Keratinocyte (primary cell): ENCODE measurements at regions not wholly inside any gene's neighbourhood (a gene's known extent, or its start where the extent isn't known, plus 50 kb on each side); places are given as distances from the start of the nearest gene placed in this dataset.

ENCODE experiments used
- DNase-seq: peaks from one replicate; pipeline ENCODE4 v3.0.0-alpha.2; 2011; ENCODE audit warnings: low read depth, missing footprints, low spot score
- FAIRE-seq: peaks from 2 replicates; lab custom pipeline; 2011; peaks lifted over from hg19 to GRCh38; lab: Jason Lieb, UNC
- H2AFZ ChIP-seq: 2 replicates; pipeline ENCODE4 v1.6.0; 2012; ENCODE audit warnings: low read length, control low read depth, inconsistent platforms; ENCODE audit not compliant: control insufficient read depth
- H3K27ac ChIP-seq: 2 replicates; pipeline ENCODE4 v1.5.1; 2011; ENCODE audit warnings: low read length; ENCODE audit not compliant: control insufficient read depth, insufficient read depth
- H3K27me3 ChIP-seq: 3 replicates; pipeline ENCODE4 v1.6.0; 2011; ENCODE audit warnings: low read length; ENCODE audit not compliant: control insufficient read depth, insufficient read depth; ENCODE audit errors: extremely low read depth
- H3K36me3 ChIP-seq, 2 experiments: 2 replicates in 1 of 2; 3 replicates in 1 of 2; pipeline ENCODE4 v1.5.1; 2011; ENCODE audit warnings: low read length in 2 of 2, mild to moderate bottlenecking in 1 of 2; ENCODE audit not compliant: control insufficient read depth in 2 of 2, insufficient read depth in 2 of 2; ENCODE audit errors: extremely low read depth in 1 of 2
- H3K4me1 ChIP-seq: 3 replicates; pipeline ENCODE4 v1.5.1; 2011; ENCODE audit warnings: low read length; ENCODE audit not compliant: control insufficient read depth, insufficient read depth; ENCODE audit errors: extremely low read depth
- H3K4me2 ChIP-seq: 3 replicates; pipeline ENCODE4 v1.6.0; 2011; ENCODE audit warnings: low read depth, low read length; ENCODE audit not compliant: control insufficient read depth, insufficient read depth; ENCODE audit errors: extremely low read depth
- H3K4me3 ChIP-seq, 3 experiments: fragments of 200-600 bp in 1 of 3; sonication (generic) in 1 of 3; 2 replicates in 2 of 3; 3 replicates in 1 of 3; pipeline ENCODE4 v1.5.1; 2011 to 2016; ENCODE audit warnings: low read length in 3 of 3, mild to moderate bottlenecking in 3 of 3, control low read depth in 2 of 3, inconsistent platforms in 1 of 3, low read depth in 1 of 3, mixed read lengths in 1 of 3, mixed run types in 1 of 3, moderate library complexity in 1 of 3; ENCODE audit not compliant: control insufficient read depth in 2 of 3, insufficient read depth in 2 of 3; ENCODE audit errors: extremely low read depth in 1 of 3
- H3K79me2 ChIP-seq: 2 replicates; pipeline ENCODE4 v1.6.0; 2012; ENCODE audit warnings: low read length; ENCODE audit not compliant: control insufficient read depth, insufficient read depth
- H3K9ac ChIP-seq: 3 replicates; pipeline ENCODE4 v1.6.0; 2011; ENCODE audit warnings: low read length; ENCODE audit not compliant: control insufficient read depth, insufficient read depth; ENCODE audit errors: extremely low read depth
- H3K9me1 ChIP-seq: 3 replicates; pipeline ENCODE4 v1.6.0; 2011; ENCODE audit warnings: low read length; ENCODE audit not compliant: control insufficient read depth, insufficient read depth; ENCODE audit errors: extremely low read depth
- H3K9me3 ChIP-seq: 2 replicates; pipeline ENCODE4 v1.5.1; 2012; ENCODE audit warnings: low read depth, low read length; ENCODE audit not compliant: control insufficient read depth
- H4K20me1 ChIP-seq: 3 replicates; pipeline ENCODE4 v1.6.0; 2011; ENCODE audit warnings: low read length; ENCODE audit not compliant: control insufficient read depth, insufficient read depth; ENCODE audit errors: extremely low read depth
- CTCF ChIP-seq, 3 experiments: IDR thresholded peaks in 1 of 3; conservative IDR thresholded peaks in 1 of 3; optimal IDR thresholded peaks in 1 of 3; 2 replicates in 2 of 3; 3 replicates in 1 of 3; pipeline versions ENCODE3 to v1.5.1; 2011; ENCODE audit warnings: low read length in 3 of 3, mild to moderate bottlenecking in 3 of 3, moderate library complexity in 2 of 3, control low read depth in 1 of 3, inconsistent platforms in 1 of 3; ENCODE audit not compliant: insufficient read depth in 2 of 3; ENCODE audit errors: extremely low read depth in 1 of 3
- EZH2 ChIP-seq: IDR thresholded peaks from one replicate; pipeline ENCODE4 v1.6.1; 2012; ENCODE audit warnings: inconsistent platforms, mild to moderate bottlenecking, low read length, moderate library complexity
- dilution Hi-C: fragments of 300-500 bp; cut with MboI; formaldehyde crosslinking; loops from one replicate; pipeline ENCODE4 v1.7.0; 2020; ENCODE audit warnings: low sequenced_read_pairs; ENCODE audit not compliant: extremely low pct_ligation_motif_present

DNA sequence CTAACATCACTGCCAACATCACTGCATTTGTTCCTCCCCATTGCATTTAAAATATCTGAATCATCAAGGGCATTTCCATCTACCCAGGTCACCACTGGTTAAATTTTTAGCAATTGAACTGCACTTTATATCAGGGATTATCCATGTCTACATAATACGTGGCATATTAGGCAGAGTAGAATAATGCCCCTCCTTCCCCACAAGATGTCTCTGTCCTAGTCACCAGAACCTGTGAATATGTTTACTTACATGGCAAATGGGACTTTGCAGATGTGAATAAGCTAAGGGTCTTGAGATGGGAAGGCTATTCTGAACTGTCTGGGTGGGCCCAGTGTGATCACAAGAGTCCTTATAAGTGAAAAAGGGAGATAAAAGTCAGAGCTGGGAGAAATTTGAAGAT lies 181.7 kb upstream of the ARID2 start:
- H3K27me3 ChIP-seq = peaks cover 6% of the 10 kb centered on the region
- no peaks in the 10 kb centered on the region for H3K36me3 ChIP-seq
- H3K4me2 ChIP-seq = no peak overlapping the region
- no peaks in the 10 kb centered on the region for H4K20me1 ChIP-seq
- no peak overlapping the region for H3K4me3 ChIP-seq
- no peak for DNase-seq
- H3K9ac ChIP-seq = no peak overlapping the region
- H3K27ac ChIP-seq = no peak overlapping the region
- TF ChIP-seq CTCF (optimal IDR thresholded peaks at IDR 0.05 in 1 of 3, IDR thresholded peaks at IDR 0.05 in 1 of 3, conservative IDR thresholded peaks at IDR 0.05 in 1 of 3; ENCODE audit: extremely low read depth in 1 of 3, insufficient read depth in 2 of 3, low read length in 3 of 3) (no peak), EZH2 (no peak)
- H2AFZ ChIP-seq = no peak overlapping the region
- dilution Hi-C loops = no loop called here
- no peaks in the 10 kb centered on the region for H3K9me1 ChIP-seq
- H3K4me1 ChIP-seq = no peaks in the 10 kb centered on the region
- FAIRE-seq = no peak
- no peaks in the 10 kb centered on the region for H3K9me3 ChIP-seq
- H3K79me2 ChIP-seq = no peaks in the 10 kb centered on the region

DNA sequence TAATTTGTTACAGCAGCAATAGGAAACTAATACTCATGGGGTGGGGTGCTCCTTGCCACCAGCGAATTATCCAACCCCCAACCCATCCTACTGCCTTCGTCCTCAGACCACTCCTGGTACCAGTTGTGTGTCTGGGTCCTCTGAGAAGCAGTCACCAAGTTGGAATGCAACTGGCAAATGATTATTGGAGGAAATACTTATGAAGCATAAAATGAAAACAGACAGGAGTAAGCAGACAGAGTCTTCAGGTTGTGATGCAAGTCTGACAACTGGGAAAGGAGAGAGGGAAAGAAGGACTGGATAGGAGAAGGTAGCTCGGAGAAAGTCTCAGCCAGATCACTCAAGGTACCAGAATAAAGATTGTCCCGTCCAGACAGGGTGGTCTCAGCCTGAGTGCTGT lies 181.1 kb upstream of the ARID2 start:
- no peak overlapping the region for H3K9ac ChIP-seq
- H3K4me2 ChIP-seq = no peak overlapping the region
- H3K9me3 ChIP-seq = no peaks in the 10 kb centered on the region
- H3K27me3 ChIP-seq = peaks cover 6% of the 10 kb centered on the region
- H2AFZ ChIP-seq = no peak overlapping the region
- H3K36me3 ChIP-seq = no peaks in the 10 kb centered on the region
- TF ChIP-seq CTCF (optimal IDR thresholded peaks at IDR 0.05 in 1 of 3, IDR thresholded peaks at IDR 0.05 in 1 of 3, conservative IDR thresholded peaks at IDR 0.05 in 1 of 3; ENCODE audit: extremely low read depth in 1 of 3, insufficient read depth in 2 of 3, low read length in 3 of 3) (no peak), EZH2 (no peak)
- H3K27ac ChIP-seq = no peak overlapping the region
- H3K9me1 ChIP-seq = no peaks in the 10 kb centered on the region
- DNase-seq (no peak), FAIRE-seq (no peak)
- no peaks in the 10 kb centered on the region for H4K20me1 ChIP-seq
- no peaks in the 10 kb centered on the region for H3K4me1 ChIP-seq
- H3K79me2 ChIP-seq = no peaks in the 10 kb centered on the region
- H3K4me3 ChIP-seq = no peak overlapping the region
- dilution Hi-C loops = no loop called here
